SKM-1 treated with dmso at 0.1 percent for 144 hours (cell line): ENCODE measurements at regions not wholly inside any gene's neighbourhood (a gene's known extent, or its start where the extent isn't known, plus 50 kb on each side); places are given as distances from the start of the nearest gene placed in this dataset.
A peak's percentile ranks its signal among the peaks of the same experiment; 100 is the strongest.
"Not testable (repeated sequence)": the region's sequence is repeated elsewhere in the genome, so short reads cannot be mapped to it uniquely, and the experiment has no call there.

Experiments
- DNase-seq: peaks from one replicate; lab custom pipeline; 2025; ENCODE audit not compliant: unreplicated experiment; lab: John Stamatoyannopoulos, UW

DNA sequence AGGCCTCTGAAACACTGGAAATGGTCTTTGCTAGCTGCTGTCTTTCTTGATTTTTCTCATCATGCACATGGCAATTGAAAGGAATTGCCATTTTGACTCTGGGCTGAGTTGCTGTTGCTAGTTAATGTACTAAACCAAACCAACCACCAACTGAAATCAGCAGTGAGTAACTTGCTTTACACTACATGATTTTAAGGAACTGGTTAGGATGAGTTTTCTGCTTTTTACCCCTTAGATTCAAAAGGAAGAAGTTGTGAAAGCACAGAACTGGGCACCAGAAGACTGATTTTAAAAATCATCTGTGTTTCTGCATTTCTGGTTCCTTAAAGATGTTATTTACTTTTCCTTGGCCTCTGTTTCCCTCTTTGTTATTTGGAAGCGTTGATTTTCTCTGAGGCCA is 361.9 kb downstream of the HLX start:
- peak; percentile 90 for DNase-seq

DNA sequence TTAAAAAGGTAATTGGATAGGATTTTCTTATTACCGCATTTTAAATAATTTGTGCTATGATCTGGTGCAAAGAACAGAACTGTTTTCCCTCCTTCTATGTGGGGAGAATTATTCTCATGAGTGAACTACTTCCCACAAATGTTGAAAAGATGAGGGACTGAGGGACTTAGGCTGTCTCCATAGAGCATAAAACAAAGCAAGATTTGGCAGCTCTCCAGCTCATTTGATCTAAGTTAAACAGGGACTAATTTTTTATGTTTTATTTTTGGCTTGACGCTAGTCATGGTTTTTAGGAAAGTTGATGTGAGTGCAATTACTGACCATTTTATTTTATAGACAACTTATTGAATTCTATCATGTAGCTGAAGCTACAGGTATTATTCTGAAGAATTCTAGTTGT is 362.3 kb downstream of the HLX start:
- no peak for DNase-seq

DNA sequence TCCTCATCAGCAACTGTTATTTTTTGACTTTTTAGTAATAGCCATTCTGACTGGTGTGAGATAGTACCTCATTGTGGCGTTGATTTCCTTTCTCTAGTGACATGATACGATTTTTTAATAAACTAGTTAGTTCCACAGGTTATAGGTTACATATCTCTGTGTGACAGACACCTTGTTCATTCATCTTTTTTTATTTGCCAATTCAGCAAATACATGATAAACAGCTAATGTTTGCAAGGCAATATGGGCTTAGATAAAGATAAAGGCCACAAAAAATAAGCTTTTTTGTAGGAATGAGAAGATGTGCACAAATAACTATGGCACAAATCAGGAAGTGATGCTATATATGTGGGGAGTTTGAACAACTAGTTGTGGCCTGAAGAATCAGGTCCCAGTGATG is 366.8 kb downstream of the HLX start:
- no peak for DNase-seq

DNA sequence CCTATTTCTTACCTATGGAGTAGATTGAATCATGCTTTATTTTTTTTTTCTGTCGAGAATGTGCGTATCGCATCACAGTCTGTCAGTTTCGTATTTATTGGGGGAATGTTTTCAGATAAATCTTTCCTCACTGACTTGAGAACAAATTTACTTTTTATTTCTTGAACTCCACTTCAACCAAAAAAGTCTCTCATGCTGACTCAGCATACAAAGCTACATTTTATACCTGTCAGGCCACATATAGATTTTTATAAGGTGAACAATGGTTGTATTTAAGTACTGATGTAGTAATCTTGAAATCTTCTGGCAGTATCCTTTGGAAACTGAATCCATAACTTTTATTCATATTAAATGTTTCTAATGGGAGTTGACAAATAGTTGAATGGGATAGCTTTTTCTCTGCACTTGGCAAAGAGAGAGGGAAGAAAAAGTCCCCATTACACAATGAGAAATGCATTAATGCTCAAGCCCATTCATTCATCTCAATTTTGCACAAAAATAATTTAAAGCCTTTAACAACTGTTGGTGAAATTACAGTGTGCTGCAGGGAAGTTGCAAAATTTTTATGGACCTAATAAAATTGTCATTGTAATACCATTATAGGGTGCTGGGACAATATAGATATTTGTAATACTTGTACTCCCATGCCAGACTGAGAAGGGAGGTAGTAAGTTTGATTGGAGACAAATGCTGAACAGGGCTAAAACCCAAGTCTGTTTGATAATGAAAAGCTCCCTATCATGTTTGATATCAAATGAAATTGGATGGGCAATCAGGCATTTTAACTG is 367.6 kb downstream of the HLX start:
- DNase-seq, result no peak

DNA sequence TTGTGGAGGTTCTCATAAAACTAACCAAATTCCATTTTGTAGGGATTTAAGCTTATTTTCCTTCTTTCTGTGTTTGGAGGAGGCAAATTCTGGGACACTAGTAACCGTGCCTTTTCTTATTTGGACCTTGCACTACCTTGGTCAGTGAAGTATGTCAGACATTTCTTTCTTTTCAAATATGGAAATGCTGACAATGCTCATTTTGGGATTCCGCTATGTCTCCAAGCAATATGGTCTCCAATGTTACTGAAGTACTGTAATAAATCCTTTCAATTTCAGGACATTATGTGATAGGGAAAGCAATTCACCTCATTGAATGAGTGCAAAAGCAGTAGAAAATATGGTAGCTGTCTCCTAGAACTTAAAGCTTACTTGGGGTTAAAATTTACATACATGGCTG is 372.3 kb downstream of the HLX start:
- DNase-seq, result no peak

DNA sequence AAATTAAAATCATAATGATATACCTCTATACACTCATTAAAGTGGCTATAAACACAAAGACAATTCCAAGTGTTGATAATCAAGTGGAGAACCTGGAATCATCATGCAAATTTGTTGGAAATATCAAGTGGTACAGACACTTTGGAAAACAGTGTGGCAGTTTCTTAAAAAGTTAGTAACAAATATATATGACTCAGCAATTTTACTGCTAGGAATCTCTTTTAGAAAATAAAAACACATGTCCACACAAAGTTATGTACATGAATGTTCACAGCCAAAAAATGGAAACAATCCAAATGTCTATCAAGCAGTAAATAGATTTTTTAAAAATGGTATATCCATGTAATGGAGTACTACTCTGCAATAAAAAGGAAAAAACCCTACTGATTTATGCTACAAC is 375.6 kb downstream of the HLX start:
- no peak for DNase-seq

DNA sequence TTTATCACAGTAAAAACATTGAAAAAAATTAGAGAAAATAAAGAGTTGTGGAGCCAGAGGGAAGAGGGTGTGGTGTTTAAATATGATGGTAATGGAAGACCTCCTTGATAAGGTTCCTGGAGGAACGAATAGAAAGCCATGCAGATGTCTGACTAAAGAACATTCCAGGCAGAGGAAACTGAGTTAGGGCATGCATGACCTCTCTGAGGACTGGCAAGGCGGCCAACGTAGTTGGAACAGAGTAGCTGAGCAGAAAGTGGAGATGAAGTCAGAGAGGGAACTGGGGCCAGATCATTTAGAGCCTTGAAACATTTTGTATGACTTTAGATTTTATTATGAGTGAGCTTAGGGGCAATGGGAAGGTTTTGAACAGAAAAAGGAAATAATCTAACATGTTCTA is 377.5 kb downstream of the HLX start:
- DNase-seq, result no peak

DNA sequence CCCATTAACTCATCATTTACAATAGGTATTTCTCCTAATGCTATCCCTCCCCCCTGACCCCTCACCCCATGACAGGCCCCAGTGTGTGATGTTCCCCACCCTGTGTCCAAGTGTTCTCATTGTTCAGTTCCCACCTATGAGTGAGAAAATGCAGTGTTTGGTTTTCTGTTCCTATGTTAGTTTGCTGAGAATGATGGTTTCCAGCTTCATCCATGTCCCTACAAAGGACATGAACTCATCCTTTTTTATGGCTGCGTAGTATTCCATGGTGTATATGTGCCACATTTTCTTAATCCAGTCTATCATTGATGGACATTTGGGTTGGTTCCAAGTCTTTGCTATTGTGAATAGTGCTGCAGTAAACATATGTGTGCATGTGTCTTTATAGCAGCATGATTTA is 378.3 kb downstream of the HLX start:
- DNase-seq, result not testable (repeated sequence)

DNA sequence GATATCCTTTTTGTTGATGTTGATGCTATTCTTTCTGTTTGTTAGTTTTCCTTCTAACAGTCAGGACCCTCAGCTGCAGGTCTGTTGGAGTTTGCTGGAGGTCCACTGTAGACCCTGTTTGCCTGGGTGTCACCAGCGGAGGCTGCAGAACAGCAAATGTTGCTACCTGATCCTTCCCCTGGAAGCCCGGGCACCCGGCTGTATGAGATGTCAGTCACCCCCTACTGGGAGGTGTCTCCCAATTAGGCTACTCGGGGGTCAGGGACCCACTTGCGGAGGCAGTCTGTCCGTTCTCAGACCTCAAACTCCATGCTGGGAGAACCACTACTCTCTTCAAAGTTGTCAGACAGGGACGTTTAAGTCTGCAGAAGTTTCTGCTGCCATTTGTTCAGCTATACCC is 383.4 kb downstream of the HLX start:
- DNase-seq, result not testable (repeated sequence)

DNA sequence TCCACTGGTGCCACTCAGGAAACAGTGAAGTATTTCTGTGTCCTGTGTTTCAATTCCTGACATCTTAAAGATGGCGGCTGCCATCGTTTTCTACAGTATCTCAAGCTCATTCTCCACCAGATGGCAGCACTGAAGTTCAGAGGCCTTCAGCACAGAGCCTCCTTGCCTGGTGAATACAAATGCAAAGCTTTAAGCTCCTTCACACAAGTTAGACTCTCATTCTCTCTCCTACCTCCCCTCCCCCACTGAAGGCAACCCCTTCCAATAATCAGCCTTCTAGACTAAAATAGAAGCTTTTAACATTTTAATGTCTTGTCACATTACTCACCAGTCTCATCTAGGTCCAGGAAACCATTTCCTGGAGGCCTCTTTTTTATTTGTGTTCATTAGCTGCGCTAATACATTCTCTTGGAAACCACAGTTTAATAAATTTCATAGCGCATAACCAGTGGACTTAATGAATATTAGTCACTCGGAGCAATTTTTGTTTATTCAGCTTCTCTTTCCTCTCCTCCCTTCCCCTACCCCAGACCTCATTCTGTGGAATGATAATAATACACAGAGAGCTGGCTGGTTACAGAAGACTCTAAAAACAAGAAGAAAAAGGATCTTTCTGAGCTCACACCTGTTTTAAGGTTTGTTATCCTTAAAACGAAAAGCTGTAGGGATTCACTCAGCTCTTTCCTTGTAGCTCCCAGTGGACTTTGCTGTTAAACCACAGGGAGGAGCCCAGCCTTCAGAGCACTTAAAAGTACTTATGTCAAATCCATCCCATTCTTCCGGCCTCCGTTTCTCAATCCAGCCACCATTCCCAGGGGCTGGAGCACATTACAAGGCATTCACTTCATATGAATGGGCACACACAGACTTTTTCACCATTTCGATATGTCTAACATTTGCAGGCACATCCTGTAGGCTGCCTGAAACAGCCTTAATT is 384.9 kb downstream of the HLX start:
- DNase-seq, result peak; percentile 27

DNA sequence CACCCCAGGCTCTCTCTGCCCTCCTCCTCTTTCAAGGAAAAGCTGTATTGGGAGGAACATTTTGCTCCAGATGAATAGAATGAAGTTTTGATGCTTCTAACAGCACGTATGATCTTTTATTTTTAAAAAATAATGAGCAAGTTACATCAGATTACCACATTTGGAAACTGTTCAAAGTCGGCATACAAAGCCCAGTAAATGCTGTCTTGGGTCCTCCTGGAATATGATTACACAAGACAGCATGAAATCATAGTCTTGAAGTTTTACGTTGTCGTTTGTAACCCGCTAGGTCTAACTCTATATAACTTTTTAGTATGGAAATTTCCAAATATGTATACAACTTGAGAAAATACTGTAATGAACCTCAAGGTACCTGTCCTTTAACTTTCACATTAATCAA is 385.6 kb downstream of the HLX start:
- DNase-seq, result no peak

DNA sequence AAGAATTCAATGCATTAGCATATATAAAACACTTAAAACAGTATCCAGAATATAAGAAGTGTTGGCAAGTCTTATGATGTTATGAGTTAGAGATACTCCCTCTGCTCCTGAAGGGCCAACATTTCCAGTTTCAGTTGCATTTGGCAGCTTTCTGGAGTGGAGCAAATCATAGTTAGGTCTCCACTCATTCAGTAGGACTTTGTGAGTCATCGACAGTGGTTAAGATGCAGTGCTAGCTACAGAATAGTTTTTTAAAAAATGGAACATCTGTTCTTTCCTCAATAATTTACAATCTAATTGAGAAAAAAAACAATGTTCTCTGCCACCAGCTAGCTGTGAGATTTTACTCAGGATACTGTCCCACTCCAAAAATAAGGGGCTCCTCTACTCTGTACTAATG is 389.1 kb downstream of the HLX start:
- DNase-seq, result no peak

DNA sequence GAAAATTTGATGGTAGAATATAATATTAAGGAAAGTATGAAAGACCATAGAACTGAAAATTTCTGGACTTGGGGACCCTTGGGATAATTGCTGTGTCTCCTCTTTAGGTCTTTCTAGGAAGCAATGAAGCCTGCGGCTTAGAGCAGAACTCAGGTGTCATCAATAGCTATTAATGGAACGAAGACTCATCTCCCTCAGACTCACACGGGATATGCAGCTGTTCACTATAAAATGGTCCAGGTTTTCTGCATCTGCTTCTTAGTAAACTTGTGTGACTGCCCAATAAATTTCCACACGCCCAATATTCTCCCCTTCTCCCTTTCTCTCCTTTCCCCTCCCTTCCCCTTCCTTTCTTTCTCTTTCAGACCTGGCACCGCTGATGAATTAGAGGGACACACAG is 392.5 kb downstream of the HLX start:
- DNase-seq, result no peak

DNA sequence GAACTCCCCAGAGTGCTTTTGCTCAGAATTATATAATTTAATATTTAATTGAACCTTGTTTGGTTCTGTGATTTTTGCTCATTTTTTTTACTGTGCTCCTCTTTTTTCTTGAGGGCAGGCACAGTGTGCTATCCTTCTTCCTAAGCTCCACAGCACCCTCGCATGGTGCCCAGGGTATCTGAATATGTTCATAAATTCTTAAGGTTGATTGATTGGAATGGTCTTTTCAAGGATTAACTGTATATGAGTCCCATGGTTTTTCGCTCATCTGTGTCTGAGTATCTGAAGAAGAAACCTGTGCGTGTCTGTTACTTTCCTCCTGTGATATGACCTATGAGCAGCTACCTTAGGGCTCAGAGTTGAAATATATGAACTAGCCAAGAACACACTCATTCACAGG is 393.7 kb downstream of the HLX start:
- no peak for DNase-seq

DNA sequence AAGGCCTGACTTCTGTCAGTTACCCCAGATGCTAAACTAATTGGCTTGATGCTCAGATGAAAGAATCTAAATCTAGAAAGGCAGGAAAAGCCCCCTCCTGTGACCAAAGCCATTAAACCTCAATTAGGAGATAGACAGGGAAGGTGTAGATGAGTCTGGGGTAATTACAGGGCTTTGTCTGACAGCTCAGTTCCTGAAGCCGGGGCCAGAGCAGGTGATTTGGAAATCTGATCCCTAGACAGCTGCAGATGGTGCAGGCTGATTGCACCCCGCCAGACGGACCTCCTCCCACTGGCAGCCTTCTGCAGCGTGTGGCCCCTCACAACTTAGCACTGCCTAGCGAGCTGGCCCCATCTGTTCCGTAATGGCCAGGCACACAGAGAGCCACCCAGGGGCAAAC is 395.1 kb downstream of the HLX start:
- no peak for DNase-seq

DNA sequence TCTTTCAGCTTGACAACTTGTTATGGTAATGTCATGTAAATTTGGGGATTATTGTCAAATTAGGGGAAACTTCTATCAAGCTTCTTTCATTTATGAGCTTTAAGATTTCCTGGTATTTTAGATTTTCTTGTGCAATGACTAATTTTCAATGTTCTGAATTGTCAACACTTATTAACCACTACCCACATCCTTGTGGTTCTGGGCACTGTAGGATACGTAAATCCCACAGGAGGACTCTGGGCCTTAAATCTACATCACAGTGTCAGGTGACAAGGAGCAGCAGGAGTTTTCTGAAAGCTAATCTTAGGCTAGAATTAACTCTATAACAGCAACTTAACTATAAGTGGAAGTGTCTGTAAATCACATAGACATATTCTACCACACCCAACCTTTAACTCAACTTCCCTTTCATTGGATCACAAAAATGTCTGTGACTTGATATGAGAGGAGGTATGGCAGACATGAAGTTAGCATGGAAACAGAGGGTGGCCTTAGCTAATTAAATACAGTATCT is 397.7 kb downstream of the HLX start:
- DNase-seq, result no peak

DNA sequence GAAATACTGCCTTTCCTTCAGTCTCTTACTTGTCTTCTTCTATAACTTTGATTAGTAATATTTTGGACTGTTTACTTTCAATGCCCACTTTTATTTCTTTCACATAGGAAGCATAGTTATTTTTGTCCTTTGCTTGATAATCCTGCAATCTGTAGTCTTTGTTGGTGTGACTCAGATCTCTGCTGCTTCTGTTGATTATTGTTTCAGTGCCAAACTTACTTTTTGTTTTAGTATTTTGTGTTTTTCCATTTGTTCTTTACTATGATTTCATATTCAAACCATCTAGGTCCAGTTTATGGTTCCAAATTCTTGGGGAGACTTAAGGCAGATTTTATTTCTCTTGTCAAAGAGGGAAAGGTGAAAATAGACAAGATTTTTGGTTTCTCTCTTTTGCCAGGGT is 399.9 kb downstream of the HLX start:
- DNase-seq, result no peak

DNA sequence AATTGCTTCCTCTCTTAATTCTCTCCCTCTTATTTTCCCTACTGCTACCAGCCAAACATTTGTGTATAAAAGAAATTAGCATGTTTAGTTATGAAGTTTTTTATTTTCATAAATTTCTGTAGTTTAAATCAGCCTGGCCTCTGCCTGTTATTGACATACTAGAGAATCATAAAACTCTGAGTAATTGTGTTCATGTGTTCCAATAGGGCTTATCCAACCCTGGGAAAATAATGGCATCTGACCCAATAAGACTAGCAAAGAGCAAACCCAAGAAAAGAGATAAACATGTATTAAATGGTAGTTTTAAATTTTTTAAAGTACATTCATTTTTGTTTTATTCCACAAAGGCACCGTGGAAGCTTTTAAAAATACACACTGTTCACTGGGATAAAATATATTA is 404.3 kb downstream of the HLX start:
- no peak for DNase-seq

DNA sequence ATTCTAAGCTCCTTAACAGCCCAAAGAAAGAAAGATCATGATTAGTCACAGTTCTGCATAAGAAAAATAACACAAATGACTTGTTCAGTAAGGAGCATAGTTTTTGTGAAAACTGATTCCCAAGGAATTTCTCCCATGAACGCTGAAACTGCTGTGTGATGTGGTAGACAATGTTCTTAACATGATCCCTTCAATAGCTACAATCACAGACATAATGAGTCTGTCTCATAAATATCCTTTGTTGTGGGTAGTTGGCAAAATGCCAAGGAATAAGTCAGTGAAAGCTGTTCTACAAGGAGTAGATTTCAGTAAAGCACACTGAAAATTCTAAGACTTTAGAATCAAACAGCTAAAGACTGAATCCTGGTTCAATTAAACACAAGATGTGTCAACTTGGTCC is 404.8 kb downstream of the HLX start:
- no peak for DNase-seq

DNA sequence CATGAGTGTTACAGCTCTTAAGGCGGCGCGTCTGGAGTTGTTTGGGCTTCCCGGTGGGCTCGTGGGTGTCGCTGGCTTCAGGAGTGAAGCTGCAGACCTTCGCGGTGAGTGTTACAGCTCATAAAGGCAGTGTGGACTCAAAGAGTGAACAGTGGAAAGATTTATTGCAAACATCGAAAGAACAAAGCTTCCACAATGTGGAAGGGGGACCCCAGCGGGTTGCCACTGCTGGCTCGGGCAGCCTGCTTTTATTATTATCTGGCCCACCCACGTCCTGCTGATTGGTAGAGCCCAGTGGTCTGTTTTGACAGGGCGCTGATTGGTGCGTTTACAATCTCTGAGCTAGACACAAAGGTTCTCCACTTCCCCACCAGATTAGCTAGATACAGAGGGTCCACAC is 405.7 kb downstream of the HLX start:
- not testable (repeated sequence) for DNase-seq

DNA sequence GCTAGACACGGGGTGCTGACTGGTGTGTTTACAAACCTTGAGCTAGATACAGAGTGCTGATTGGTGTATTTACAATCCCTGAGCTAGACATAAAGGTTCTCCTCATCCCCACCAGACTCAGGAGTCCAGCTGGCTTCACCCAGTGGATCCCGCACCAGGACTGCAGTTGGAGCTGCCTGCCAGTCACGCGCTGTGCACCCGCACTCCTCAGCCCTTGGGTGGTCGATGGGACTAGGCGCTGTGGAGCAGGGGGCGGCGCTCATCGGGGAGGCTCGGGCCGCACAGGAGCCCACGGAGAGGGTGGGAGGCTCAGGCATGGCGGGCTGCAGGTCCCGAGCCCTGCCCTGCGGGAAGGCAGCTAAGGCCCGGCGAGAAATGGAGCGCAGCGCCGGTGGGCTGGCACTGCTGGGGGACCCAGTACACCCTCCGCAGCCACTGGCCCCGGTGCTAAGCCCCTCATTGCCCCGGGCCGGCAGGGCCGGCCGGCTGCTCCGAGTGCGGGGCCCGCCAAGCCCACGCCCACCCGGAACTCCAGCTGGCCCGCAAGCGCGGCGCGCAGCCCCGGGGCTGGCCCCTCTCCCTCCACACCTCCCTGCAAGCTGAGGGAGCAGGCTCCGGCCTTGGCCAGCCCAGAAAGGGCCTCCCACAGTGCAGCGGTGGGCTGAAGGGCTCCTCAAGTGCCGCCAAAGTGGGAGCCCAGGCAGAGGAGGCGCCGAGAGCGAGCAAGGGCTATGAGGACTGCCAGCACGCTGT is 406.4 kb downstream of the HLX start:
- DNase-seq, result not testable (repeated sequence)
